ENCODE measurements at regions not wholly inside any gene's neighbourhood (a gene's known extent, or its start where the extent isn't known, plus 50 kb on each side); places are given as distances from the start of the nearest gene placed in this dataset.

- no peak for DNase-seq (ENCODE audit: low spot score)
- Histone ChIP-seq H3K4me1 (ENCODE audit: insufficient read depth) (no peaks in the 10 kb centered on the region), H3K27me3 (ENCODE audit: insufficient read depth) (no peaks in the 10 kb centered on the region), H3K79me2 (replicated peaks; ENCODE audit: insufficient read depth) (no peaks in the 10 kb centered on the region), H3K4me3 (no peak overlapping the region), H3K4me2 (no peak overlapping the region), H3K36me3 (ENCODE audit: insufficient read depth) (no peaks in the 10 kb centered on the region), H3F3A (replicated peaks; ENCODE audit: low read depth) (no peaks in the 10 kb centered on the region), H4K20me1 (replicated peaks; ENCODE audit: insufficient read depth) (no peaks in the 10 kb centered on the region), H3K9me2 (ENCODE audit: insufficient read depth) (no peaks in the 10 kb centered on the region; the same call in 1 of the 2 replicates), H3K27ac (ENCODE audit: low read depth) (no peak overlapping the region), H2AFZ (no peak overlapping the region)
- no peak overlapping the region for H3K27ac Mint-ChIP-seq
- no peak for ATAC-seq
- H3K4me1 Mint-ChIP-seq, result no peaks in the 10 kb centered on the region
- no peaks in the 10 kb centered on the region; the same call in 2 of the 3 replicates for H3K36me3 Mint-ChIP-seq (ENCODE audit: low read depth)
- H3K27me3 Mint-ChIP-seq (ENCODE audit: insufficient read depth, low read depth, poor library complexity), result no peaks in the 10 kb centered on the region
- TF ChIP-seq CTCF (conservative IDR thresholded peaks at IDR 0.05; ENCODE audit: low read depth in 2 of 2) (no peak), CREB1 (CRISPR knock-in tag; IDR thresholded peaks at IDR 0.05; ENCODE audit: low read depth) (no peak), NANOG (IDR thresholded peaks at IDR 0.05; ENCODE audit: borderline replicate concordance) (no peak), STAT1 (IDR thresholded peaks at IDR 0.05; ENCODE audit: unreplicated experiment) (no peak), JUNB (IDR thresholded peaks at IDR 0.05; ENCODE audit: unreplicated experiment) (no peak), ETS1 (IDR thresholded peaks at IDR 0.05) (no peak)
- no peak overlapping the region for H3K4me3 Mint-ChIP-seq
- H3K9me3 Mint-ChIP-seq, result peaks cover 3% of the 10 kb centered on the region; the same call in 1 of the 3 replicates
These were observed 71.1 kb upstream of the ABLIM1 start for GRCh38 chr10:114729103-114729659.

DNA sequence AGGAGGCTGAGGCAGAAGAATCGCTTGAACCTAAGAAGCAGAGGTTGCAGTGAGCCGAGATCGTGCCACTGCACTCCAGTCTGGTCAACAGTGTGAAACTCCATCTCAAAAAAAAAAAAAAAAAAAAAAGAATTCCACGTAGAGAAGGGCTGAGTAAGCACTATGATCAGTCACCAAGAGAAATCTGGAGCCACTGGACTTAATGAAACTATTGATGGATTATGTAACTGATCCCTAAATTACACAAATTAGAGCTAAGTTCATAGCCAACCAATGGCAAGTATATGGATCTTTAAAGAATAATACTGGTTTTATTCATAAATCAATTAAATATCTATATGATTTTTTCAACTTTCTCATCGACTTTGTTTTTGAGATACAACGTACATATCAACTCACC is 72.2 kb upstream of the ABLIM1 start:
- H2AFZ ChIP-seq, result no peak overlapping the region
- ATAC-seq (no peak), DNase-seq (ENCODE audit: low spot score) (no peak)
- no peak for TF ChIP-seq EZH2 (IDR thresholded peaks at IDR 0.05; ENCODE audit: low read depth, unreplicated experiment)
- no peak for TF ChIP-seq STAT1 (IDR thresholded peaks at IDR 0.05; ENCODE audit: unreplicated experiment)
- Mint-ChIP-seq H3K36me3 (ENCODE audit: low read depth) (no peaks in the 10 kb centered on the region; the same call in 2 of the 3 replicates), H3K27ac (no peak overlapping the region), H3K4me1 (no peaks in the 10 kb centered on the region), H3K27me3 (ENCODE audit: insufficient read depth, low read depth, poor library complexity) (no peaks in the 10 kb centered on the region), H3K9me3 (peaks cover 3% of the 10 kb centered on the region; the same call in 1 of the 3 replicates), H3K4me3 (no peak overlapping the region)
- no peak overlapping the region for H3K27ac ChIP-seq (ENCODE audit: low read depth)
- H3K79me2 ChIP-seq (replicated peaks; ENCODE audit: insufficient read depth), result no peaks in the 10 kb centered on the region
- H3K27me3 ChIP-seq (ENCODE audit: insufficient read depth), result no peaks in the 10 kb centered on the region
- H3F3A ChIP-seq (replicated peaks; ENCODE audit: low read depth), result no peaks in the 10 kb centered on the region
- H3K4me3 ChIP-seq, result no peak overlapping the region
- no peaks in the 10 kb centered on the region for H3K4me1 ChIP-seq (ENCODE audit: insufficient read depth)
- no peak overlapping the region for H3K4me2 ChIP-seq
- H3K36me3 ChIP-seq (ENCODE audit: insufficient read depth), result no peaks in the 10 kb centered on the region
- H3K9me2 ChIP-seq (ENCODE audit: insufficient read depth), result no peaks in the 10 kb centered on the region; the same call in 1 of the 2 replicates
- no peaks in the 10 kb centered on the region for H4K20me1 ChIP-seq (replicated peaks; ENCODE audit: insufficient read depth)

DNA sequence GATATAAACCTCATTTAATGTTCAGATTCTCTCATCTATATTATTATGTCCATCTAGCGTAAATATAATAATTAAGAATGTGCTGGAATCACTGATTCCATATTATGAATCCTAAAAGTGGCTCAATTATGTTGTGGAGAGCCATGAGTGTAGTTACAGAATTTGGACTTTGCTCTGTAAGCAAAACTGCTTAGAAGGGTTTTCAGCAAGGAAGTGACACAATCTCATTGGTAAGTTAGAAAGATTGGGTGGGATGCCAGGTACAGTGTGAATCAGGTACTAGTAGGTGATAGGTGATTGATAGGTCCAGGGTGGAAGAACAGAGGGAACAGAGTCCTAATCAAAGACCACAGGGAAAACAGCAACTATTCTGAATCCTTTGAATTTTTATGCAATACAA is 74.9 kb upstream of the ABLIM1 start:
- Mint-ChIP-seq H3K4me3 (no peak overlapping the region), H3K27ac (no peak overlapping the region; the same call in 1 of the 2 replicates), H3K27me3 (ENCODE audit: insufficient read depth, low read depth, poor library complexity) (no peaks in the 10 kb centered on the region), H3K36me3 (ENCODE audit: low read depth) (no peaks in the 10 kb centered on the region), H3K4me1 (no peaks in the 10 kb centered on the region), H3K9me3 (peaks cover 3% of the 10 kb centered on the region; the same call in 1 of the 3 replicates)
- Histone ChIP-seq H3K4me3 (no peak overlapping the region), H2AFZ (no peak overlapping the region), H3K27me3 (ENCODE audit: insufficient read depth) (no peaks in the 10 kb centered on the region), H3K4me2 (no peak overlapping the region), H3K4me1 (ENCODE audit: insufficient read depth) (no peaks in the 10 kb centered on the region), H3K36me3 (ENCODE audit: insufficient read depth) (no peaks in the 10 kb centered on the region), H3K27ac (ENCODE audit: low read depth) (no peak overlapping the region), H3K79me2 (replicated peaks; ENCODE audit: insufficient read depth) (no peaks in the 10 kb centered on the region), H3K9me2 (ENCODE audit: insufficient read depth) (no peaks in the 10 kb centered on the region; the same call in 1 of the 2 replicates), H4K20me1 (replicated peaks; ENCODE audit: insufficient read depth) (no peaks in the 10 kb centered on the region), H3F3A (replicated peaks; ENCODE audit: low read depth) (no peaks in the 10 kb centered on the region)
- TF ChIP-seq NANOG (IDR thresholded peaks at IDR 0.05; ENCODE audit: borderline replicate concordance) (no peak), JUNB (IDR thresholded peaks at IDR 0.05; ENCODE audit: unreplicated experiment) (no peak), EZH2 (IDR thresholded peaks at IDR 0.05; ENCODE audit: low read depth, unreplicated experiment) (no peak), ZNF331 (CRISPR knock-in tag; IDR thresholded peaks at IDR 0.05; ENCODE audit: low read depth) (no peak), REST (IDR thresholded peaks at IDR 0.05; ENCODE audit: unreplicated experiment) (no peak), ETS1 (IDR thresholded peaks at IDR 0.05) (no peak), ZNF114 (CRISPR knock-in tag; IDR thresholded peaks at IDR 0.05) (no peak), STAT1 (IDR thresholded peaks at IDR 0.05; ENCODE audit: unreplicated experiment) (no peak), EZH2phosphoT487 (IDR thresholded peaks at IDR 0.05; ENCODE audit: unreplicated experiment) (no peak)
- ATAC-seq (no peak), DNase-seq (ENCODE audit: low spot score) (no peak)
